GM12878 (cell line): ENCODE measurements at regions not wholly inside any gene's neighbourhood (a gene's known extent, or its start where the extent isn't known, plus 50 kb on each side); places are given as distances from the start of the nearest gene placed in this dataset.

ENCODE experiments used
- FOXM1 ChIP-seq: IDR thresholded peaks from 2 replicates; pipeline ENCODE4 v1.6.1; 2012; ENCODE audit warnings: low read depth, mild to moderate bottlenecking, inconsistent platforms, low read length, moderate library complexity
- ZNF274 ChIP-seq: IDR thresholded peaks from one replicate; pipeline ENCODE4 v1.8.0; 2011; ENCODE audit not compliant: insufficient read length, insufficient read depth

DNA sequence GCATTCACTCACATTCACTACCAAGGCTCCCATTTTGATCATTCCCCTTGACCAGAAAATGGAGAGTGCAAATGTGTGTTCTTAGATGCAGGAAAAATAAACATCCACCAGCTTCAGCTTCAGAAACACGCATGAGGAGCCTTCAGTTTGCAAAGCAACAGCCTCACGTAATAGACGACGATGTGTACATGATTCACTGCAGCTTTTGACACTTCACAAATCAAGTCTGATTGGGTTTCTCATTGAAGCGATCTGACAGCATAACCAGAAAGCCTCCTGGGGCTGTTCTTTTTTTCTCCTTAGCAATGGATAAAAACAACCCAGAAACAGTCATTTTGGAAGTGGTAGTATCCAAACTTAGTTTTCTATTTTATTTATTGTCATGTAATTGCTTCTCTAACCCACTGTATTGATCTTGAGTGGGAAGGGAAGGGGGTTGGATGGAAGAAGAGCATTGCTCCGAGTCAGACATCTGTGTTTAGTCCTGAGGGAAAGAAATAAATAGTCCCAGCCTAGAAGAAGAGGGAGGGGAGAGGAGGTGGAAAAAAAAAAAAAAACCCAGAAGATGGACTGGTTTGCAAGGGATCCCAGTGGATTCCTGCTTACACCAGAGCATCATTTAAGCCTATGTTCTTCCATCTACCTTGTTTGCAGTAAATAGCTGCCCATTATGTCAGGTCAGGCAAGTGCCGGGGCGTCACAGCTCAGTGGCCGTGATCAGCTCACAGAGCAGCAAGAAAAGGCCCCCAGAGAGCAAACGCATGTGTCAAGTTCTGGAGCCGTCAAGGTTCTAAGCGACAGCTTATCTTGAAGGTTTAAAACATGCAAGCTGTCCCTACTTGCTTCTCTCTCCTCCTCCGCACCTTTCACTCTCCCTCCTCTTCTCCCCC lies 190.2 kb upstream of the SNX2 start:
- no peak for TF ChIP-seq ZNF274
- no peak for TF ChIP-seq FOXM1
